Activated T-cell treated with anti-CD3 and anti-CD28 coated beads, Interleukin-2, amount 50 U/mL, for 1 hour (primary cell): ENCODE measurements at regions not wholly inside any gene's neighbourhood (a gene's known extent, or its start where the extent isn't known, plus 50 kb on each side); places are given as distances from the start of the nearest gene placed in this dataset.
"Not testable (repeated sequence)": the region's sequence is repeated elsewhere in the genome, so short reads cannot be mapped to it uniquely, and the experiment has no call there.

Experiments
- DNase-seq: peaks from one replicate; pipeline ENCODE4 v3.0.0-alpha.2; 2020

GRCh38 chr5:108696951-108697715, 50.6 kb upstream of the FER start:
- no peak for DNase-seq

GRCh38 chr5:108696407-108696806, 51.3 kb upstream of the FER start:
- DNase-seq = no peak

- DNase-seq = no peak
Measured at GRCh38 chr5:108688485-108688884, 59.2 kb upstream of the FER start.

- DNase-seq = no peak
Measured at GRCh38 chr5:108687595-108688200, 60.0 kb upstream of the FER start.

GRCh38 chr5:108686676-108687075, 61.0 kb upstream of the FER start:
- DNase-seq = no peak

GRCh38 chr5:108685448-108686216, 62.1 kb upstream of the FER start:
- DNase-seq = not testable (repeated sequence)

- no peak for DNase-seq
Measured at GRCh38 chr5:108681079-108681921, 66.4 kb upstream of the FER start.

GRCh38 chr5:108678091-108678490, 69.6 kb upstream of the FER start:
- DNase-seq = no peak

GRCh38 chr5:108675736-108676135, 72.0 kb upstream of the FER start:
- DNase-seq = no peak

GRCh38 chr5:108672639-108673038, 75.1 kb upstream of the FER start:
- DNase-seq = no peak

GRCh38 chr5:108670591-108671289, 77.0 kb upstream of the FER start:
- no peak for DNase-seq

GRCh38 chr5:108669462-108669861, 78.2 kb upstream of the FER start:
- no peak for DNase-seq

GRCh38 chr5:108661590-108662219, 86.0 kb upstream of the FER start:
- DNase-seq = no peak

- DNase-seq = no peak
Measured at GRCh38 chr5:108661024-108661423, 86.7 kb upstream of the FER start.

GRCh38 chr5:108660291-108660690, 87.4 kb upstream of the FER start:
- no peak for DNase-seq

GRCh38 chr5:108659531-108659930, 88.2 kb upstream of the FER start:
- no peak for DNase-seq

- no peak for DNase-seq
Measured at GRCh38 chr5:108655750-108656450, 91.8 kb upstream of the FER start.

- no peak for DNase-seq
Measured at GRCh38 chr5:108654051-108654450, 93.6 kb upstream of the FER start.

GRCh38 chr5:108653201-108653600, 94.5 kb upstream of the FER start:
- no peak for DNase-seq

- no peak for DNase-seq
Measured at GRCh38 chr5:108650997-108651396, 96.7 kb upstream of the FER start.

- no peak for DNase-seq
Measured at GRCh38 chr5:108649646-108650045, 98.1 kb upstream of the FER start.
